K562 (cell line): ENCODE measurements at regions not wholly inside any gene's neighbourhood (a gene's known extent, or its start where the extent isn't known, plus 50 kb on each side); places are given as distances from the start of the nearest gene placed in this dataset.

Experiments
- SUPT5H ChIP-seq: fragments of 450-650 bp; IDR thresholded peaks from 2 replicates; pipeline ENCODE4 v1.6.1; 2016
- ZNF717 ChIP-seq: fragments of 250-450 bp; sonication (Bioruptor Pico); IDR thresholded peaks from 2 replicates; pipeline ENCODE4 v1.5.0; 2021
- TF ChIP-seq, protein P1 (sequence below): fragments of 200-600 bp; sonication (generic); IDR thresholded peaks from one replicate; pipeline ENCODE4 v1.6.1; 2012; ENCODE audit warnings: mild to moderate bottlenecking, low read depth, low read length, inconsistent platforms

DNA sequence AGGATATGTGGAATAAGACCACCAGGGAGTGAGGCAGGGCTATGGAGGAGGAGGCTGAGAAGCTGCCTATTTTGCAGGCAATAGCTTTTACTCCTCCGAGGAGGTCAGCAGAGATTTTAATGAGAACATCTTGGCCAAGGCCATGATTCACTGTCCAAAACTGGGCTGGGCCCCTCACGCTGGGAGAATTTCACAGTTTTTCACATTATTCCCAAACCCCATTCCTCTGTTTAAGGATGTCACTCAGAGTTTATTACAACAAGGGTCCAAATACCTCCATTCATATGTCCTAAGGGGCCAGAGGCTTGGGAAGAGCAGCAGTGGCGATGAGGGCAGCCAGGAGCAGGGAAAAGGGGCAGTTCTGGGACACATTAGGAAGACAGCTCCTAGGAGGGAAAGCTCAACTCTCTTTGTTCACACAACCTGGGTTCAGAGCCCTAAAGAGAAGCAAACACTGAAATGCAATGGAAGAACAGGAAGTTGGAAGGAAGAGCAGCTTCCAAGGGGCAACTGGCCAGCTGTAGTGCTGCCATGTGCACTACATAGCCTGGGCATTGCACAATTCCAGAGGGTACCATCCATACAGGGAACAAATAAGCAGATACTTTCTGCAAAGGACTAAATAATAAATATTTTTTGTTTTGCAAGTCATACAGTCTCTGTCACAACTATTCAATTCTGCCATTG lies 283.2 kb downstream of the NUAK1 start (continued):
- TF ChIP-seq, protein P1, sequence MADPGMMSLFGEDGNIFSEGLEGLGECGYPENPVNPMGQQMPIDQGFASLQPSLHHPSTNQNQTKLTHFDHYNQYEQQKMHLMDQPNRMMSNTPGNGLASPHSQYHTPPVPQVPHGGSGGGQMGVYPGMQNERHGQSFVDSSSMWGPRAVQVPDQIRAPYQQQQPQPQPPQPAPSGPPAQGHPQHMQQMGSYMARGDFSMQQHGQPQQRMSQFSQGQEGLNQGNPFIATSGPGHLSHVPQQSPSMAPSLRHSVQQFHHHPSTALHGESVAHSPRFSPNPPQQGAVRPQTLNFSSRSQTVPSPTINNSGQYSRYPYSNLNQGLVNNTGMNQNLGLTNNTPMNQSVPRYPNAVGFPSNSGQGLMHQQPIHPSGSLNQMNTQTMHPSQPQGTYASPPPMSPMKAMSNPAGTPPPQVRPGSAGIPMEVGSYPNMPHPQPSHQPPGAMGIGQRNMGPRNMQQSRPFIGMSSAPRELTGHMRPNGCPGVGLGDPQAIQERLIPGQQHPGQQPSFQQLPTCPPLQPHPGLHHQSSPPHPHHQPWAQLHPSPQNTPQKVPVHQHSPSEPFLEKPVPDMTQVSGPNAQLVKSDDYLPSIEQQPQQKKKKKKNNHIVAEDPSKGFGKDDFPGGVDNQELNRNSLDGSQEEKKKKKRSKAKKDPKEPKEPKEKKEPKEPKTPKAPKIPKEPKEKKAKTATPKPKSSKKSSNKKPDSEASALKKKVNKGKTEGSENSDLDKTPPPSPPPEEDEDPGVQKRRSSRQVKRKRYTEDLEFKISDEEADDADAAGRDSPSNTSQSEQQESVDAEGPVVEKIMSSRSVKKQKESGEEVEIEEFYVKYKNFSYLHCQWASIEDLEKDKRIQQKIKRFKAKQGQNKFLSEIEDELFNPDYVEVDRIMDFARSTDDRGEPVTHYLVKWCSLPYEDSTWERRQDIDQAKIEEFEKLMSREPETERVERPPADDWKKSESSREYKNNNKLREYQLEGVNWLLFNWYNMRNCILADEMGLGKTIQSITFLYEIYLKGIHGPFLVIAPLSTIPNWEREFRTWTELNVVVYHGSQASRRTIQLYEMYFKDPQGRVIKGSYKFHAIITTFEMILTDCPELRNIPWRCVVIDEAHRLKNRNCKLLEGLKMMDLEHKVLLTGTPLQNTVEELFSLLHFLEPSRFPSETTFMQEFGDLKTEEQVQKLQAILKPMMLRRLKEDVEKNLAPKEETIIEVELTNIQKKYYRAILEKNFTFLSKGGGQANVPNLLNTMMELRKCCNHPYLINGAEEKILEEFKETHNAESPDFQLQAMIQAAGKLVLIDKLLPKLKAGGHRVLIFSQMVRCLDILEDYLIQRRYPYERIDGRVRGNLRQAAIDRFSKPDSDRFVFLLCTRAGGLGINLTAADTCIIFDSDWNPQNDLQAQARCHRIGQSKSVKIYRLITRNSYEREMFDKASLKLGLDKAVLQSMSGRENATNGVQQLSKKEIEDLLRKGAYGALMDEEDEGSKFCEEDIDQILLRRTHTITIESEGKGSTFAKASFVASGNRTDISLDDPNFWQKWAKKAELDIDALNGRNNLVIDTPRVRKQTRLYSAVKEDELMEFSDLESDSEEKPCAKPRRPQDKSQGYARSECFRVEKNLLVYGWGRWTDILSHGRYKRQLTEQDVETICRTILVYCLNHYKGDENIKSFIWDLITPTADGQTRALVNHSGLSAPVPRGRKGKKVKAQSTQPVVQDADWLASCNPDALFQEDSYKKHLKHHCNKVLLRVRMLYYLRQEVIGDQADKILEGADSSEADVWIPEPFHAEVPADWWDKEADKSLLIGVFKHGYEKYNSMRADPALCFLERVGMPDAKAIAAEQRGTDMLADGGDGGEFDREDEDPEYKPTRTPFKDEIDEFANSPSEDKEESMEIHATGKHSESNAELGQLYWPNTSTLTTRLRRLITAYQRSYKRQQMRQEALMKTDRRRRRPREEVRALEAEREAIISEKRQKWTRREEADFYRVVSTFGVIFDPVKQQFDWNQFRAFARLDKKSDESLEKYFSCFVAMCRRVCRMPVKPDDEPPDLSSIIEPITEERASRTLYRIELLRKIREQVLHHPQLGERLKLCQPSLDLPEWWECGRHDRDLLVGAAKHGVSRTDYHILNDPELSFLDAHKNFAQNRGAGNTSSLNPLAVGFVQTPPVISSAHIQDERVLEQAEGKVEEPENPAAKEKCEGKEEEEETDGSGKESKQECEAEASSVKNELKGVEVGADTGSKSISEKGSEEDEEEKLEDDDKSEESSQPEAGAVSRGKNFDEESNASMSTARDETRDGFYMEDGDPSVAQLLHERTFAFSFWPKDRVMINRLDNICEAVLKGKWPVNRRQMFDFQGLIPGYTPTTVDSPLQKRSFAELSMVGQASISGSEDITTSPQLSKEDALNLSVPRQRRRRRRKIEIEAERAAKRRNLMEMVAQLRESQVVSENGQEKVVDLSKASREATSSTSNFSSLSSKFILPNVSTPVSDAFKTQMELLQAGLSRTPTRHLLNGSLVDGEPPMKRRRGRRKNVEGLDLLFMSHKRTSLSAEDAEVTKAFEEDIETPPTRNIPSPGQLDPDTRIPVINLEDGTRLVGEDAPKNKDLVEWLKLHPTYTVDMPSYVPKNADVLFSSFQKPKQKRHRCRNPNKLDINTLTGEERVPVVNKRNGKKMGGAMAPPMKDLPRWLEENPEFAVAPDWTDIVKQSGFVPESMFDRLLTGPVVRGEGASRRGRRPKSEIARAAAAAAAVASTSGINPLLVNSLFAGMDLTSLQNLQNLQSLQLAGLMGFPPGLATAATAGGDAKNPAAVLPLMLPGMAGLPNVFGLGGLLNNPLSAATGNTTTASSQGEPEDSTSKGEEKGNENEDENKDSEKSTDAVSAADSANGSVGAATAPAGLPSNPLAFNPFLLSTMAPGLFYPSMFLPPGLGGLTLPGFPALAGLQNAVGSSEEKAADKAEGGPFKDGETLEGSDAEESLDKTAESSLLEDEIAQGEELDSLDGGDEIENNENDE, result no peak
- TF ChIP-seq ZNF717 (CRISPR knock-in tag) (no peak), SUPT5H (no peak)
